Activated CD4-positive, alpha-beta memory T cell treated with anti-CD3 and anti-CD28 coated beads for 36 hours (primary cell): ENCODE measurements at regions not wholly inside any gene's neighbourhood (a gene's known extent, or its start where the extent isn't known, plus 50 kb on each side); places are given as distances from the start of the nearest gene placed in this dataset.
A peak's percentile ranks its signal among the peaks of the same experiment; 100 is the strongest.

Experiments used
- CTCF ChIA-PET: fragments of 350-600 bp; sonication (Branson Sonifier 250); formaldehyde crosslinking; loops from one replicate; lab custom pipeline; 2021; ENCODE audit warnings: antibody characterized with exemption, inconsistent platforms; lab: Charles Lee
- POLR2A ChIA-PET: fragments of 350-600 bp; sonication (Branson Sonifier 250); formaldehyde crosslinking; loops from one replicate; lab custom pipeline; 2021; ENCODE audit warnings: antibody characterized with exemption; lab: Charles Lee
- DNase-seq: peaks from one replicate; pipeline ENCODE4 v3.0.0-alpha.2; 2020
- H3K27ac Mint-ChIP-seq: one replicate; pipeline ENCODE4 v1.8.0; 2021; ENCODE audit warnings: mixed read lengths
- H3K27me3 Mint-ChIP-seq: one replicate; pipeline ENCODE4 v1.8.0; 2021; ENCODE audit warnings: mixed read lengths
- H3K36me3 Mint-ChIP-seq: one replicate; pipeline ENCODE4 v1.8.0; 2021; ENCODE audit warnings: mixed read lengths
- H3K4me1 Mint-ChIP-seq: one replicate; pipeline ENCODE4 v1.8.0; 2021; ENCODE audit warnings: low read depth, mixed read lengths
- H3K4me3 Mint-ChIP-seq: one replicate; pipeline ENCODE4 v1.8.0; 2021; ENCODE audit warnings: mild to moderate bottlenecking, mixed read lengths
- H3K9me3 Mint-ChIP-seq: one replicate; pipeline ENCODE4 v1.8.0; 2021; ENCODE audit warnings: mixed read lengths
- intact Hi-C: fragments of 100-400 bp; cut with micrococcal nuclease; formaldehyde crosslinking; loops from one replicate; pipeline ENCODE4 v1.15.1; 2023

- Mint-ChIP-seq H3K27me3 (no peaks in the 10 kb centered on the region), H3K4me3 (peak overlapping the region; percentile 27), H3K9me3 (no peaks in the 10 kb centered on the region), H3K27ac (peak overlapping the region; percentile 96), H3K4me1 (peaks cover 75% of the 10 kb centered on the region), H3K36me3 (peaks cover 14% of the 10 kb centered on the region)
- ChIA-PET CTCF (interaction anchor here (1.1 to 6.7 kb wide), 9 partner anchors 10 to 167 kb away, joined by 4 to 110 read pairs (median 27); partner anchors contain the start of gene RIPOR2), POLR2A (interaction anchor here (1.0 to 2.5 kb wide), 3 partner anchors 113 to 531 kb away, joined by 3 to 14 read pairs (median 4); no protein-coding TSS in a partner anchor)
- intact Hi-C loops: loop anchor here (5.0 kb wide), 1 partner anchor 147 kb away; no protein-coding TSS in a partner anchor
- no peak for DNase-seq
Measured at GRCh38 chr6:25024821-25025220, 89.1 kb upstream of the RIPOR2 start.

DNA sequence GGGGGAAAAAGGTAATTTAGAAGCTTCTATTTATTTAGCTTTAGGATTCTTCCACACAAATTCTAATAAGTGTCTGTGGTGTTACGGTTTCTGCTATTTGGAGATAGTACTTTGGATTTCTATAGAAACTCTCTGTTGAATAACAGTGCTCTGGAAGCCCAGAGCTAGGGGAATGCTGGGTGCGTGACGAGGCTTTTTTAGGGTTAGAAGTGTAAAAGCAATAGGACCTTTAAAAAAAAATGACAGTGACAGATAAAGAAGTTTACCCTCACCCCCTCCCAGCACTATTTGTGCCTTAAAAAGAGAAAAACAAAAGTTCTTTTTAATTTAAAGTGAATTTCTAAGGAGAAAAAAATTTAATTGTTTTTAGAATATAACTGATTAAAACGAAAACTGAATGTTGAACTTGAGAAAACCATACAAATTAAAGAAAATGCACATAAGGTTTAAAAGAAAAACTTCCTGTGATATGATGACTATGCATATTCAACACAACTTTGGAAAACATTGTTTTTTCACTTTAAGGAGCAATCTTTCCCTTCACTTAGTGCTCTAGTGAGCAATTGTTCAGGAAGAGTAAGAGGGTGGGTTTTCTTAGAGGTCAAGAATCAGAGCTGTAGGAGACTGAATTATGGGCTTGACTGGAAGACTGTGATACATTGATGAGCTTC lies 89.6 kb upstream of the RIPOR2 start:
- H3K4me1 Mint-ChIP-seq: peaks cover 77% of the 10 kb centered on the region
- H3K4me3 Mint-ChIP-seq: peak overlapping the region; percentile 71
- H3K9me3 Mint-ChIP-seq: no peaks in the 10 kb centered on the region
- peaks cover 14% of the 10 kb centered on the region for H3K36me3 Mint-ChIP-seq
- ChIA-PET POLR2A (interaction anchor here (0.7 to 3.1 kb wide), 17 partner anchors 10 to 531 kb away, joined by 3 to 44 read pairs (median 7); partner anchors contain the start of gene C6orf62), CTCF (interaction anchor here (0.7 to 6.7 kb wide), 16 partner anchors 7 to 167 kb away, joined by 3 to 110 read pairs (median 25); partner anchors contain the start of gene RIPOR2)
- H3K27ac Mint-ChIP-seq: peak overlapping the region; percentile 96
- no peaks in the 10 kb centered on the region for H3K27me3 Mint-ChIP-seq
- DNase-seq: no peak
- intact Hi-C loops: loop anchor here (5.0 kb wide), 1 partner anchor 147 kb away; no protein-coding TSS in a partner anchor

DNA sequence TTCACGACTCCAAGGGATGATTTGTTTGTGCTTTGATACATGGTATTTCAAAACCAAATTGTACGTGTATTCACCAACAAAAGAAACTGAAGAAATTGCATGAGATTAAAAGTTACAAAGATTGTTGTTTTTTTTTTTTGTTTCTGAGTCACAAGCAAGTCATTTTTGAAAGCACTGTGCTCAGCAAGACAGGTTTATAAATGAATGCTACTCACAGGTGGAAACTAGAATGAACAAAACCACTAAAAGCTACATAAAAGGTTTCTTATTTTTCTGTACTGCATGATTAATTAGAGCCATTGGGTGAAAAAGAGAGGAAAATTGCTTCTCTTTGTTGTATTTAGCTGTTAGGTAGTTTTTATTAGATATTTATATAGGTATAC lies 90.2 kb upstream of the RIPOR2 start:
- peak overlapping the region; percentile 96 for H3K27ac Mint-ChIP-seq
- POLR2A ChIA-PET: interaction anchor here (0.7 to 3.1 kb wide), 21 partner anchors 8 to 532 kb away, joined by 3 to 44 read pairs (median 6); partner anchors contain the start of gene C6orf62
- no peaks in the 10 kb centered on the region for H3K9me3 Mint-ChIP-seq
- intact Hi-C loops: loop anchor here (1.0 to 5.0 kb wide), 5 partner anchors 19 to 305 kb away; no protein-coding TSS in a partner anchor
- CTCF ChIA-PET: interaction anchor here (0.7 to 6.7 kb wide), 20 partner anchors 7 to 444 kb away, joined by 3 to 110 read pairs (median 12); partner anchors contain the start of gene RIPOR2
- no peaks in the 10 kb centered on the region for H3K27me3 Mint-ChIP-seq
- peaks cover 14% of the 10 kb centered on the region for H3K36me3 Mint-ChIP-seq
- H3K4me1 Mint-ChIP-seq: peaks cover 77% of the 10 kb centered on the region
- no peak for DNase-seq
- peak overlapping the region; percentile 71 for H3K4me3 Mint-ChIP-seq

DNA sequence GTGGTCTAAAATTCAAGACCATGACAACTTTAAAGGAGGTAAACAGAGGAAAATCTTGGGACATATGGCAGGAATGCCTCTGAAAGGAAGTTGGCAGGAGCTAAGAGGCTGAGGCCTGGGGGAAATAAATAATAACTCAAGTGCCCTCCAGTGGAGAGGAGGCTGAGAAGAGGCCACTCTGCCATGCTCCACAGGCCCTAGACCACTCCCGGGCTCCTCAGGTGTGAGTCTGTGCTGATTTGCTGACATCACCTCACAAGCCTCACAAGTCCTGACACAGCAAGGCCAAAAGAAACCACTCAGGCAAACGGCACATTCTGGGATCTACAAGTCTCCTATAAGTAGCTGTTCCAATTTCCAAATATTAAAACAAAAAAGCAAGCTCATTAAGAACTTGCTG lies 91.0 kb upstream of the RIPOR2 start:
- Mint-ChIP-seq H3K4me1 (peaks cover 75% of the 10 kb centered on the region), H3K27ac (peak overlapping the region; percentile 96), H3K9me3 (no peaks in the 10 kb centered on the region), H3K27me3 (no peaks in the 10 kb centered on the region), H3K36me3 (peaks cover 14% of the 10 kb centered on the region), H3K4me3 (peak overlapping the region; percentile 71)
- intact Hi-C loops: loop anchor here (1.0 to 5.0 kb wide), 9 partner anchors 10 to 306 kb away; no protein-coding TSS in a partner anchor
- peak; percentile 48 for DNase-seq
- ChIA-PET POLR2A (interaction anchor here (0.9 to 3.1 kb wide), 18 partner anchors 9 to 284 kb away, joined by 3 to 44 read pairs (median 7); no protein-coding TSS in a partner anchor), CTCF (interaction anchor here (0.6 to 6.7 kb wide), 40 partner anchors 8 to 445 kb away, joined by 3 to 110 read pairs (median 6); partner anchors contain the start of gene RIPOR2)

GRCh38 chr6:25027221-25027916 lies 91.6 kb upstream of the RIPOR2 start:
- intact Hi-C loops: loop anchor here (1.0 to 5.0 kb wide), 6 partner anchors 9 to 307 kb away; no protein-coding TSS in a partner anchor
- POLR2A ChIA-PET: interaction anchor here (0.6 to 3.1 kb wide), 18 partner anchors 8 to 284 kb away, joined by 3 to 44 read pairs (median 6); no protein-coding TSS in a partner anchor
- no peaks in the 10 kb centered on the region for H3K9me3 Mint-ChIP-seq
- CTCF ChIA-PET: interaction anchor here (0.6 to 6.7 kb wide), 42 partner anchors 9 to 446 kb away, joined by 3 to 110 read pairs (median 6); partner anchors contain the start of gene RIPOR2
- H3K4me1 Mint-ChIP-seq: peaks cover 75% of the 10 kb centered on the region
- peak overlapping the region; percentile 70 for H3K4me3 Mint-ChIP-seq
- peak; percentile 92 for DNase-seq
- H3K27ac Mint-ChIP-seq: peak overlapping the region; percentile 96
- peaks cover 14% of the 10 kb centered on the region for H3K36me3 Mint-ChIP-seq
- no peaks in the 10 kb centered on the region for H3K27me3 Mint-ChIP-seq

DNA sequence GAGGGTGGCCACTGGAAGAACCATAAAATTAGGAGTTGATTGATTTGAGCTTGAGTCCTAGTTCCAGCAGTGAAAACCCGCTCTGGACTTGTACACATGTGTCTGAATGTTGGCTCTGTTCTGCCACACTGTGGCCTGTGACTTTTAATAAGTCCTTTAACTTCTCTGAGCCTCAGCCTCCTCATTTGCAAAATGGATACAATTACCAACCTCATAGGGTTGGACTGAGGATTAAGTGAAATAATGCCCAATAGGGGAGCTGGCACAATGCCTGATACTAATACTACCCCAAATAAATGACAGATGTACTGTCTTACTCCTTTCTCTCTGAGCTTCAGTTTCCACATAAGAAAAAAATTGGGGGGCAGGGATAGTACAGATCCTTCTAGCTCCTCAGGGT lies 92.6 kb upstream of the RIPOR2 start:
- CTCF ChIA-PET: interaction anchor here (1.3 to 6.7 kb wide), 13 partner anchors 9 to 170 kb away, joined by 3 to 110 read pairs (median 27); partner anchors contain the start of gene RIPOR2
- POLR2A ChIA-PET: interaction anchor here (0.7 to 3.1 kb wide), 4 partner anchors 7 to 42 kb away, joined by 3 to 44 read pairs (median 18); no protein-coding TSS in a partner anchor
- intact Hi-C loops: loop anchor here (5.0 kb wide), 1 partner anchor 144 kb away; no protein-coding TSS in a partner anchor
- Mint-ChIP-seq H3K4me3 (peak overlapping the region; percentile 70), H3K9me3 (no peaks in the 10 kb centered on the region), H3K27me3 (no peaks in the 10 kb centered on the region), H3K27ac (peak overlapping the region; percentile 96), H3K4me1 (peaks cover 73% of the 10 kb centered on the region), H3K36me3 (peaks cover 14% of the 10 kb centered on the region)
- DNase-seq: no peak

DNA sequence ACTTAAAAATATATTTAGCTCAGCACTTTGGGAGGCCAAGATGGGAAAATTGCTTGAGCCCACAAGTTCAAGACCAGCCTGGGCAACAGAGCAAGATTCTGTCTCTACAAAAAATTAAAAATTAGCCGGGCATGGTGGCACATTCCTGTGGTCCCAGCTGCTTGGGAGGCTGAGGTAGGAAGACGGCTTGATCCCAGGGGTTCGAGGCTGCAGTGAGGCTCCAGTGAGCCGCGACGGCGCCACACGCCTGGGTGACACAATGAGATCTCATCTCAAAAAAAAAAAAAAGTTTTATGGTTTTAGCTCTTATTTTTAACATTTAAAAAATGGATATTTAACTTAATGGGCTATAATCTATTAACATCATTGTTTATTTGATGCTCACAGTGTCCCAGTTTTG lies 97.2 kb upstream of the RIPOR2 start:
- Mint-ChIP-seq H3K9me3 (no peaks in the 10 kb centered on the region), H3K4me3 (no peak overlapping the region)

GRCh38 chr6:25034431-25034921 lies 98.7 kb upstream of the RIPOR2 start:
- no peak for DNase-seq
- intact Hi-C loops: no loop called here
- Mint-ChIP-seq H3K27ac (peak overlapping the region; percentile 90), H3K36me3 (peaks cover 11% of the 10 kb centered on the region), H3K4me3 (peak overlapping the region; percentile 86), H3K4me1 (peaks cover 66% of the 10 kb centered on the region), H3K27me3 (no peaks in the 10 kb centered on the region), H3K9me3 (no peaks in the 10 kb centered on the region)
- POLR2A ChIA-PET: interaction anchor here (1.0 to 3.5 kb wide), 3 partner anchors 8 to 98 kb away, joined by 4 to 44 read pairs (median 4); partner anchors contain the start of gene RIPOR2
- CTCF ChIA-PET: interaction anchor here (0.7 to 7.9 kb wide), 8 partner anchors 9 to 239 kb away, joined by 3 to 110 read pairs (median 6); no protein-coding TSS in a partner anchor

More for the DNA sequence above, 97.2 kb upstream of the RIPOR2 start:
- Mint-ChIP-seq H3K27ac (no peak overlapping the region), H3K27me3 (no peaks in the 10 kb centered on the region), H3K36me3 (peaks cover 10% of the 10 kb centered on the region), H3K4me1 (peaks cover 63% of the 10 kb centered on the region)
- no peak for DNase-seq
- intact Hi-C loops: no loop called here
- ChIA-PET POLR2A (interaction anchor here (0.6 kb wide), 1 partner anchor 257 kb away, joined by 3 read pairs; no protein-coding TSS in a partner anchor), CTCF (interaction anchor here (1.0 to 1.4 kb wide), 2 partner anchors 15 to 38 kb away, joined by 3 to 4 read pairs; no protein-coding TSS in a partner anchor)

DNA sequence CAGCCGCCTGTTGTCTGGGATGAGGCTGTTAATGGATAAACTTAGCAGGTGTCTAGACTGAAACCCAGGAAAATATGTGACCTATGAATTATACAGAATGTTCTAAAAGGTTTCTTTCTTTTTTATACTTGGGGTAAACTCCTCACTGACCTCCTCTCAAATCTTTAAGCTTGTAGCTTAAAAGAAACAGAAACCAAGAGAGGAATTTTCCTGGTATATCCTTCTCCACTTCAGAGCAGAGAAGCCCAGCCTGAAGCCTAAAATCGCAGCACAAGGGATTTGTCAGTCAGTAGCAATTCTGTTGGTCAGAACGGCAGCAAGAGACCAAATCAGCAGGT lies 99.4 kb upstream of the RIPOR2 start:
- H3K27ac Mint-ChIP-seq: peak overlapping the region; percentile 90
- H3K4me3 Mint-ChIP-seq: peak overlapping the region; percentile 86
- POLR2A ChIA-PET: interaction anchor here (1.0 to 3.5 kb wide), 4 partner anchors 8 to 260 kb away, joined by 4 to 44 read pairs (median 4); partner anchors contain the start of genes GMNN and RIPOR2
- intact Hi-C loops: no loop called here
- H3K36me3 Mint-ChIP-seq: peaks cover 9% of the 10 kb centered on the region
- peaks cover 63% of the 10 kb centered on the region for H3K4me1 Mint-ChIP-seq
- DNase-seq: no peak
- no peaks in the 10 kb centered on the region for H3K27me3 Mint-ChIP-seq
- H3K9me3 Mint-ChIP-seq: no peaks in the 10 kb centered on the region
- CTCF ChIA-PET: interaction anchor here (0.7 to 7.9 kb wide), 8 partner anchors 9 to 107 kb away, joined by 3 to 110 read pairs (median 6); no protein-coding TSS in a partner anchor

DNA sequence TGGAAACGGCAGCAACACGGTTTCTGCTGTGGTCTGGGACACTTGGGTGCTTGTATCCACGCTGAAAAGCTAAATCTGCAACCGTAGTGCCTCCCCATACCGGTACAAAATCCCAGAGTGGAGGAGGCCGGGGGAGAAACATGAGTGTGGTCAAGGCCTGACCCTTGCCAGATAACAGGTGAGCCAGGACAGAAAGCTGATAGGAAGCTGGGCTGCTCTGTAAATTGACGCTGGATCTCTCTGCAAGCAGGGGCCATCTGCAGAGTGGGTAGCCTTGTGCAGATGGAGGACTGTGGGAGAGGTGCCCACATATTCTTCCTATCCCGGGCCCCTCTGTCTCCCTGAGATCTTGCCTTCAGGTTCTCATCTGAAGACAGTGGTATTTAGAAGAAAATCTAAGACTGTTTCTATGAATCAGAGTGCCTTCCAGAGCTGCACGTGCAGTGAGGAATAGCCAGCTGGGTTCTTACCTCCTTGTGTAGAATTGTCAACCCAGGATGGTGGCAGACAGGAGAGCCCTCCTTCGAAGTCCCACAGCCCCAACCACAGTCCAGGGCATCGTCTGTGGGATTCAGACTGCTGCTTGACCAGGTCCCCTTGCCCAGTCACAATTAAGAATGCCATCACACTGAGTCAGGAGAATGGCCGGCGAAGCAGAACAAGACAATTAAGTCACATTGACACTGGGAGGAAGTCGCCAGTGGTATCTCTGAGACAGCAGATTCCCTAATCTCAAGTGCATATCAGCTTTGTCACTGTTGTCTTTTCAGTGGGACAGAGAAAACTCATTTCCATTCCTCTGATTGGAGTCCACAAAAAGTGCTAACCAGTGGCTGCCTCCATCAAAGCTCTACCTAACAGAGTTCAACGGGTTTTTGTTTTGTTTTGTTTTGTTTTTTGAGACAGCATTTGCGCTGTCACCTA lies 100.0 kb upstream of the RIPOR2 start:
- Mint-ChIP-seq H3K4me1 (peaks cover 60% of the 10 kb centered on the region), H3K27ac (peak overlapping the region; percentile 90), H3K36me3 (peaks cover 10% of the 10 kb centered on the region), H3K4me3 (peak overlapping the region; percentile 86), H3K9me3 (no peaks in the 10 kb centered on the region), H3K27me3 (no peaks in the 10 kb centered on the region)
- intact Hi-C loops: loop anchor here (1.0 kb wide), 1 partner anchor 8 kb away; no protein-coding TSS in a partner anchor
- DNase-seq: peak; percentile 40
- ChIA-PET POLR2A (interaction anchor here (1.0 to 3.5 kb wide), 5 partner anchors 9 to 261 kb away, joined by 3 to 44 read pairs (median 4); partner anchors contain the start of gene GMNN), CTCF (interaction anchor here (0.7 to 7.9 kb wide), 11 partner anchors 10 to 108 kb away, joined by 3 to 110 read pairs (median 5); no protein-coding TSS in a partner anchor)
